K562 (cell line): ENCODE measurements at regions not wholly inside any gene's neighbourhood (a gene's known extent, or its start where the extent isn't known, plus 50 kb on each side); places are given as distances from the start of the nearest gene placed in this dataset.

Experiments used
- ATAC-seq: fragments of 200-7000 bp; cut with Tn5 transposase; 3 replicates; pipeline ENCODE4 v1.9.1; 2020; ENCODE audit warnings: moderate library complexity
- BruUV-seq: library from RNA; stranded (reverse); fragments of 400-500 nt; replicated peaks from 2 replicates; lab custom pipeline; 2021; lab: Mats Ljungman, UMichigan
- CTCF ChIA-PET: fragments of 300-600 bp; formaldehyde crosslinking; extraction: SDS; loops from one replicate; lab custom pipeline; 2021; ENCODE audit warnings: low intra/inter-chr PET ratio; lab: Yijun Ruan, JAX
- POLR2A ChIA-PET: fragments of 300-600, 350-650 bp; sonication (Branson Sonifier 250); formaldehyde crosslinking; extraction: SDS; loops from one replicate; lab custom pipeline; 2021; ENCODE audit warnings: antibody characterized with exemption, inconsistent platforms; lab: Yijun Ruan, JAX
- DNase-seq, 4 experiments: peaks; one replicate each; pipeline versions ENCODE4 v3.0.0 to v3.0.0-alpha.2; 2011 to 2018; ENCODE audit warnings: low spot score in 3 of 4, mixed read lengths in 3 of 4; ENCODE audit errors: extremely low read depth in 1 of 4
- FAIRE-seq: peaks from 2 replicates; lab custom pipeline; 2011; peaks lifted over from hg19 to GRCh38; lab: Jason Lieb, UNC
- H2AFZ ChIP-seq: 2 replicates; pipeline ENCODE4 v1.6.0; 2011; ENCODE audit warnings: low read depth, low read length, control low read depth, inconsistent platforms
- H3K27ac ChIP-seq: fragments of 200-600 bp; 3 replicates; pipeline ENCODE4 v1.8.0; 2011; ENCODE audit warnings: low read depth, mild to moderate bottlenecking, control low read depth, inconsistent platforms, low read length, moderate library complexity, mixed read lengths; ENCODE audit errors: extremely low read depth
- H3K27me3 ChIP-seq, 2 experiments: fragments of 300-600 bp in 1 of 2; 2 replicates in 1 of 2; 3 replicates in 1 of 2; pipeline versions ENCODE4 v1.6.0 to v1.8.0; 2011; ENCODE audit warnings: inconsistent platforms in 2 of 2, low read length in 2 of 2, mild to moderate bottlenecking in 1 of 2, mixed read lengths in 1 of 2, moderate library complexity in 1 of 2; ENCODE audit not compliant: control insufficient read depth in 2 of 2, insufficient read depth in 2 of 2
- H3K36me3 ChIP-seq: fragments of 300-600 bp; 3 replicates; pipeline ENCODE4 v1.8.0; 2011; ENCODE audit warnings: mild to moderate bottlenecking, low read length, inconsistent platforms; ENCODE audit not compliant: control insufficient read depth, insufficient read depth
- H3K4me1 ChIP-seq, 2 experiments: fragments of 200-600 bp in 1 of 2; replicated peaks in 1 of 2; 2 replicates in 1 of 2; 3 replicates in 1 of 2; pipeline versions ENCODE4 v1.5.1 to v1.8.0; 2011; ENCODE audit warnings: inconsistent platforms in 2 of 2, low read length in 2 of 2, mild to moderate bottlenecking in 1 of 2, mixed read lengths in 1 of 2, moderate library complexity in 1 of 2; ENCODE audit not compliant: control insufficient read depth in 2 of 2, insufficient read depth in 2 of 2
- H3K4me2 ChIP-seq: 2 replicates; pipeline ENCODE4 v1.6.1; 2011; ENCODE audit warnings: low read length, control low read depth, inconsistent platforms, mixed read lengths; ENCODE audit not compliant: insufficient read depth
- H3K4me3 ChIP-seq: fragments of 200-600 bp; sonication (generic), shearing (Covaris generic); 2 replicates; pipeline ENCODE4 v1.5.1; 2016; ENCODE audit warnings: control low read depth, inconsistent platforms
- H3K79me2 ChIP-seq: fragments of 200-600 bp; 3 replicates; pipeline ENCODE4 v1.8.0; 2011; ENCODE audit warnings: low read length, inconsistent platforms; ENCODE audit not compliant: control insufficient read depth, insufficient read depth
- H3K9ac ChIP-seq, 2 experiments: 2 replicates each; pipeline versions ENCODE4 v1.6.0 to v1.6.1; 2011; ENCODE audit warnings: low read depth in 2 of 2, low read length in 2 of 2, control low read depth in 1 of 2, inconsistent platforms in 1 of 2, mild to moderate bottlenecking in 1 of 2, mixed read lengths in 1 of 2; ENCODE audit not compliant: insufficient read depth in 1 of 2
- H3K9me1 ChIP-seq: one replicate; pipeline ENCODE4 v1.6.0; 2011; ENCODE audit warnings: inconsistent platforms, mild to moderate bottlenecking, low read length, moderate library complexity; ENCODE audit not compliant: control insufficient read depth, insufficient read depth
- H3K9me3 ChIP-seq: replicated peaks from 2 replicates; pipeline ENCODE4 v1.5.1; 2011; ENCODE audit warnings: low read depth, low read length, inconsistent platforms; ENCODE audit not compliant: control insufficient read depth, insufficient read depth
- H4K20me1 ChIP-seq: replicated peaks from 2 replicates; pipeline ENCODE4 v1.6.1; 2011; ENCODE audit warnings: low read length, inconsistent platforms, mixed read lengths; ENCODE audit not compliant: control insufficient read depth, insufficient read depth
- BMI1 ChIP-seq: fragments of 150-350 bp; IDR thresholded peaks from 2 replicates; pipeline ENCODE4 v1.6.1; 2014; ENCODE audit warnings: low read length
- BRF1 ChIP-seq: IDR thresholded peaks from 3 replicates; pipeline ENCODE4 v1.6.1; 2011; ENCODE audit warnings: borderline replicate concordance, mild to moderate bottlenecking; ENCODE audit not compliant: insufficient read length; ENCODE audit errors: extremely low read depth
- EP300 ChIP-seq: IDR thresholded peaks from 2 replicates; pipeline ENCODE4 v1.6.1; 2012; ENCODE audit warnings: low read length, improper control_type of control experiment
- GATA2 ChIP-seq: sonication (generic); formaldehyde crosslinking; IDR thresholded peaks from 2 replicates; pipeline ENCODE4 v1.4.0; 2020; ENCODE audit warnings: mild to moderate bottlenecking, missing genetic modification reagents
- KLF1 ChIP-seq: fragments of 450-650 bp; IDR thresholded peaks from 2 replicates; pipeline ENCODE4 v1.6.1; 2016; ENCODE audit warnings: missing genetic modification characterization, missing compliant biosample characterization
- MBD2 ChIP-seq: sonication (generic); IDR thresholded peaks from 2 replicates; pipeline ENCODE4 v1.6.1; 2016; ENCODE audit warnings: low read depth, borderline replicate concordance
- MXI1 ChIP-seq: IDR thresholded peaks from 2 replicates; pipeline ENCODE4 v1.6.1; 2011; ENCODE audit warnings: low read depth, mild to moderate bottlenecking, improper control_type of control experiment, low read length
- PRMT5 ChIP-seq: sonication (generic); formaldehyde crosslinking; IDR thresholded peaks from 2 replicates; pipeline ENCODE4 v1.5.0; 2020; ENCODE audit warnings: missing genetic modification reagents
- RBM39 ChIP-seq: fragments of 200-400 bp; formaldehyde crosslinking; optimal IDR thresholded peaks from 2 replicates; pipeline ENCODE3; 2018; ENCODE audit warnings: low read depth, low read length
- SMAD3 ChIP-seq: fragments of 450-650 bp; formaldehyde crosslinking; conservative IDR thresholded peaks from 2 replicates; pipeline ENCODE4 v1.4.0; 2020; ENCODE audit warnings: mild to moderate bottlenecking
- SMARCA5 ChIP-seq: fragments of 450-650 bp; IDR thresholded peaks from 2 replicates; pipeline ENCODE4 v1.6.1; 2016
- SREBF2 ChIP-seq: sonication (generic); formaldehyde crosslinking; IDR thresholded peaks from 2 replicates; pipeline ENCODE4 v1.4.0; 2020; ENCODE audit warnings: mild to moderate bottlenecking, missing genetic modification reagents
- STAT5B ChIP-seq: fragments of 250-450 bp; sonication (Bioruptor Pico); IDR thresholded peaks from 2 replicates; pipeline ENCODE4 v1.8.0; 2021; ENCODE audit warnings: mild to moderate bottlenecking, inconsistent platforms
- ZNF121 ChIP-seq: sonication (generic); formaldehyde crosslinking; conservative IDR thresholded peaks from 2 replicates; pipeline ENCODE4 v1.8.0; 2022; ENCODE audit warnings: missing genetic modification reagents
- ZNF263 ChIP-seq: sonication (generic); formaldehyde crosslinking; IDR thresholded peaks from 2 replicates; pipeline ENCODE4 v1.8.0; 2022; ENCODE audit warnings: mild to moderate bottlenecking, missing genetic modification reagents, borderline replicate concordance
- ZNF311 ChIP-seq: fragments of 250-450 bp; sonication (Bioruptor Pico); IDR thresholded peaks from 2 replicates; pipeline ENCODE4 v1.4.0; 2020; ENCODE audit warnings: mild to moderate bottlenecking, moderate library complexity
- WGBS: fragments of 100-300 bp; shearing (Covaris generic); methylation state at CpG from one replicate; pipeline ENCODE4 v1.1.6; 2016; ENCODE audit warnings: low coverage, mixed read lengths; ENCODE audit not compliant: insufficient coverage; ENCODE audit errors: missing lambda C conversion rate; 5-methylcytosine and 5-hydroxymethylcytosine counted together
- in situ Hi-C: fragments of 300-500 bp; cut with MboI; formaldehyde crosslinking; loops from 4 replicates; pipeline ENCODE4 v1.15.0; 2018; ENCODE audit warnings: inconsistent platforms, mixed read lengths
- intact Hi-C: fragments of 100-400 bp; cut with micrococcal nuclease; formaldehyde crosslinking; loops from 2 replicates; pipeline ENCODE4 v1.14.2; 2022
- TF ChIP-seq, protein P1 (sequence below): fragments of 250-450 bp; sonication (Bioruptor Pico); IDR thresholded peaks from 2 replicates; pipeline ENCODE4 v1.5.0; 2020; ENCODE audit warnings: mild to moderate bottlenecking
- TF ChIP-seq, protein P2 (sequence below): fragments of 250-450 bp; sonication (Bioruptor Pico); IDR thresholded peaks from 2 replicates; pipeline ENCODE4 v1.8.0; 2022; ENCODE audit warnings: inconsistent platforms, mild to moderate bottlenecking, moderate library complexity, borderline replicate concordance

DNA sequence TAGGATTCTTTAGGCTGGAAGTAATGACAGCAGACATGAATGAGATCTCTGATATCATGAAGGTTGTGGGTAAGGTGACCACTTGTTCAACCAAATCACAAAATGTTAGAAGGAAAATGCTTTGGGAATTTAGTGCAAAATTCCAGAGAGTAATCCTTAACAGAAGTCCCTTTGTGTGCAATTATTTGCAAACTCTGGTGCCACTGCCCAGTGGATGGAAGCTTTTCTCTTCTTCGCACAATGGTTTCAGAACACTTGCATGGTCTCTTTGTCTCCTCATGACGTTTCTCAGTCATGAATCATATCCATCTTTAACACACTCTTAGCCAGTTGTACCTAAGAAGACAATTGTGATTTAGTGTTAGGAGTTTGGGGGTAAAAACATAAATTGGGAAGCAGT is 570.4 kb upstream of the ANKRD30A start:
- ChIA-PET POLR2A (no interaction called here), CTCF (no interaction called here)
- no peaks in the 10 kb centered on the region for H3K9me3 ChIP-seq
- H2AFZ ChIP-seq, result no peak overlapping the region
- H3K79me2 ChIP-seq, result no peaks in the 10 kb centered on the region
- FAIRE-seq, result no peak
- no peak overlapping the region for H3K9ac ChIP-seq
- no peaks in the 10 kb centered on the region for H3K9me1 ChIP-seq
- no peak overlapping the region for H3K4me2 ChIP-seq
- intact Hi-C loops (no loop called here), in situ Hi-C loops (no loop called here)
- WGBS, result 4% methylated on average over 2 of the region's 2 CpGs
- no peaks in the 10 kb centered on the region for H4K20me1 ChIP-seq
- TF ChIP-seq GATA2, result no peak
- TF ChIP-seq KLF1 (tag), result no peak
- TF ChIP-seq SMARCA5, result no peak
- TF ChIP-seq SREBF2 (CRISPR knock-in tag), result no peak
- no peak for TF ChIP-seq ZNF311 (CRISPR knock-in tag)
- no peaks in the 10 kb centered on the region for H3K4me1 ChIP-seq
- DNase-seq, result no peak
- H3K27ac ChIP-seq, result no peak overlapping the region
- no peak overlapping the region for H3K4me3 ChIP-seq
- no peaks in the 10 kb centered on the region for H3K27me3 ChIP-seq
- no peak for ATAC-seq
- no TSS peak for BruUV-seq
- H3K36me3 ChIP-seq, result no peaks in the 10 kb centered on the region

DNA sequence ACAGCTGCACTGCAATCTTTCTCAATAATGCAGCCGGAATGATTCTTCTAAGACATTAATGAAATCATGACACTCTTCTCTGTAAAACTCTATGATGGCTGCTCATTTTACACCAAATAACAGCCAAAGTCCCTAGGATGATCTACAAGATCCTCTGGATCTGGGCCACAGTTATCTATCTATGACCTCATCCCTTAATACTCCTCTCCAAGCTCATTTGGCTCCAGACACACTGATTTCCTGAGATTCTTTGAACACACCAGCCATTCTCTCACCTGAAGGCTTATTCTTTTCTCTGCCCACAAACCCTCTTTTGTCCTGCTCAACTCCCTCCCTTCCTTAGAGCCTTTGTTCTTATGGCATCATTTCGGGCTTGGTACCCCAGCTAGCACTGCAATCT is 577.4 kb upstream of the ANKRD30A start:
- intact Hi-C loops, result no loop called here
- no peak for ATAC-seq
- Histone ChIP-seq H3K4me2 (no peak overlapping the region), H2AFZ (no peak overlapping the region), H3K27me3 (no peaks in the 10 kb centered on the region), H3K79me2 (no peaks in the 10 kb centered on the region), H3K9me1 (no peaks in the 10 kb centered on the region), H3K27ac (no peak overlapping the region), H3K9ac (no peak overlapping the region), H3K4me3 (no peak overlapping the region), H3K4me1 (no peaks in the 10 kb centered on the region), H3K9me3 (no peaks in the 10 kb centered on the region), H4K20me1 (no peaks in the 10 kb centered on the region), H3K36me3 (no peaks in the 10 kb centered on the region)
- 4% methylated on average over 2 of the region's 2 CpGs for WGBS
- no peak for FAIRE-seq
- ChIA-PET CTCF (no interaction called here), POLR2A (no interaction called here)
- no peak for DNase-seq
- no TSS peak for BruUV-seq
- in situ Hi-C loops, result no loop called here
- TF ChIP-seq STAT5B (CRISPR knock-in tag) (no peak), BMI1 (no peak), ZNF121 (no peak), ZNF263 (CRISPR knock-in tag) (no peak), BRF1 (no peak), PRMT5 (CRISPR knock-in tag) (no peak), MBD2 (no peak), EP300 (no peak), RBM39 (no peak), MXI1 (no peak), SMAD3 (CRISPR knock-in tag) (no peak)
- TF ChIP-seq, protein P1, sequence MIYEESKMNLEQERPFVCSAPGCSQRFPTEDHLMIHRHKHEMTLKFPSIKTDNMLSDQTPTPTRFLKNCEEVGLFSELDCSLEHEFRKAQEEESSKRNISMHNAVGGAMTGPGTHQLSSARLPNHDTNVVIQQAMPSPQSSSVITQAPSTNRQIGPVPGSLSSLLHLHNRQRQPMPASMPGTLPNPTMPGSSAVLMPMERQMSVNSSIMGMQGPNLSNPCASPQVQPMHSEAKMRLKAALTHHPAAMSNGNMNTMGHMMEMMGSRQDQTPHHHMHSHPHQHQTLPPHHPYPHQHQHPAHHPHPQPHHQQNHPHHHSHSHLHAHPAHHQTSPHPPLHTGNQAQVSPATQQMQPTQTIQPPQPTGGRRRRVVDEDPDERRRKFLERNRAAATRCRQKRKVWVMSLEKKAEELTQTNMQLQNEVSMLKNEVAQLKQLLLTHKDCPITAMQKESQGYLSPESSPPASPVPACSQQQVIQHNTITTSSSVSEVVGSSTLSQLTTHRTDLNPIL (CRISPR knock-in tag), result no peak
- TF ChIP-seq, protein P2, sequence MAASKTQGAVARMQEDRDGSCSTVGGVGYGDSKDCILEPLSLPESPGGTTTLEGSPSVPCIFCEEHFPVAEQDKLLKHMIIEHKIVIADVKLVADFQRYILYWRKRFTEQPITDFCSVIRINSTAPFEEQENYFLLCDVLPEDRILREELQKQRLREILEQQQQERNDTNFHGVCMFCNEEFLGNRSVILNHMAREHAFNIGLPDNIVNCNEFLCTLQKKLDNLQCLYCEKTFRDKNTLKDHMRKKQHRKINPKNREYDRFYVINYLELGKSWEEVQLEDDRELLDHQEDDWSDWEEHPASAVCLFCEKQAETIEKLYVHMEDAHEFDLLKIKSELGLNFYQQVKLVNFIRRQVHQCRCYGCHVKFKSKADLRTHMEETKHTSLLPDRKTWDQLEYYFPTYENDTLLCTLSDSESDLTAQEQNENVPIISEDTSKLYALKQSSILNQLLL, result no peak
